Hematopoietic multipotent progenitor cell treated with erythropoietin and hydrocortisone succinate and interleukin-3 and kit ligand, for 6 days (in vitro differentiated cells): ENCODE measurements at regions not wholly inside any gene's neighbourhood (a gene's known extent, or its start where the extent isn't known, plus 50 kb on each side); places are given as distances from the start of the nearest gene placed in this dataset.

ENCODE experiments used
- DNase-seq: peaks from one replicate; pipeline ENCODE4 v3.0.0-alpha.2; 2015

DNA sequence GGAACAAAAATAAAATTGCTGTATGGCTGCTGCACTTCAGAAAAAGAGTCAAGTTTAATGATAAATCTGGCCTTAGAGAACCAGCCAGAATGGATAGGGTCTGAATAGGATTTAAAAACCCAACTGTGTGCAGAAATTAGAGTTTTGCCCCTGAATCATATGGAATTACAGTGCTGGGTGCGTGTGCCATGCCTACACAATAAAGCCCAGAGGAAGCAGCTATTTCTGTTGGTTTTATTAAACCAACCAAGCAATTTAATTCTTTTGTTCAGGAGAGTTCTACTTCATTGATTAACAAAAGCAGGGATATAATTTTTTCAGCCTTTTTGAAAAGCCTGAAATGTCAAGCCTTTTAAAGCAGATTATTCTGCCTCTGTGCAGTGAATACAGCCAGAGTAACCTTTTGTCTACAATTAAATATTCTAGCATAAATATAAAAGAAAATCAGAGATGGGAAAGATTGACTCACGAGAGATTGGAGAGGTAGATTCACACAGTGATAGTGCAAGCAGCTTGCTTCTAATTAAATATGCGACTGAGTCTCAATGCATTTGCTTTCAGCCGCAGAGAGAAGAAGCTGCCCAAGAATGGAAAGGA is 66.7 kb upstream of the DNAJC19 start:
- no peak for DNase-seq

DNA sequence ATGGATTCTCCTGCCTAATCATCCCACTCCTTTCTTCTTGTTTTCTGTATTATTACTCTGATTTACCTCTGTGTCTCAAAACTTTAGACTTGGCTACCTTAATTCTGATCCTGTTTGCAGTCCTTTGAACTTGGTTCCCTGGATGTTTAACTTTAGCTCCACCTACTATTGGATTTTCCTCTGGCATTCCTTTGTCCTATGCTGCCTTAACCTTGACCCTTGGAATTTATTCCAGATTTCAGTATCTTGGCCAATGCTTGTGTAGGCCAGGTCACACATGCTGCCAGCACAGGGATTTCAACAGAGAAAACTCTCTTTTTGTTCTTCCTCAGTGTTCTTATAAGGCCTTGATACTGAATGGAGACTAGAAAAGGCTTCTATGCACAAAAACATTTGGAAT is 65.0 kb upstream of the DNAJC19 start:
- no peak for DNase-seq

DNA sequence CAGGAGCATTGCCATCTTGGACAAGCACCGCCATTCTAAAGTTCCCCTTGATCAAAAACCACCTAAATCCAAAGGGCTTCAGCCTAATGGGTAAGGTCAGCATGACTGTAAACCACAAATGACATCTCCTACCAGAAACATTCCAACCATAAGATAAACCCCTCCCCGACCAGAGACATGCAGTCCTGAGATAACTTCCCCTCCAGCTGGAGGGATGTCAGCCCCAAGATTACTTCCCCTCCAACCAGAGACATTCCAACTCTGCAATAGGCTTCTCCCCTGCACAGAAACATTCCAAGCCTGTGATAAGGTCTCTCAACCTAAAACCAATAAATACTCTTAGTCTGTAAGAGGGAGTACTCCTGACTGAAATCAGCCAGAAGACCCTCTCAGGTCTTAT is 62.7 kb upstream of the DNAJC19 start:
- DNase-seq = no peak

DNA sequence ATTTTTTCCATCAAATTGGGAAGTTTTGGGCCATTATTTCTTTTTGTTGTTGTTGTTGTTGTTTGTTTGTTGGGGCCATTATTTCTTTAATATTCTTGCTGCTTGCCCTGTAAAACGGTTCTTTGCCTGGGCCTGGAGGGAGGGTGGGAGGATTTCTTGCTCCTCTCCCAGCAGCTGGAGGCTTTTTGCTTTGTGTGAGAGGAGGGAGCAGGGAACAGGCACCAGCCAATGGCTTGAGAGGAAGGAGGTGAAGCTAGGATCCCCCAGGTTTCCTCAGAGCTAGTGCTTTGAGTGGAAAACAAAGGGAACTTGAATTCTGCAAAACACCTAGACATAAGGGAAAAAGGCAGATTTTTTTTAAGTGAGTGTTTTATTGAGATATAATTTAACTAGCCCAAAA is 61.2 kb upstream of the DNAJC19 start:
- no peak for DNase-seq

DNA sequence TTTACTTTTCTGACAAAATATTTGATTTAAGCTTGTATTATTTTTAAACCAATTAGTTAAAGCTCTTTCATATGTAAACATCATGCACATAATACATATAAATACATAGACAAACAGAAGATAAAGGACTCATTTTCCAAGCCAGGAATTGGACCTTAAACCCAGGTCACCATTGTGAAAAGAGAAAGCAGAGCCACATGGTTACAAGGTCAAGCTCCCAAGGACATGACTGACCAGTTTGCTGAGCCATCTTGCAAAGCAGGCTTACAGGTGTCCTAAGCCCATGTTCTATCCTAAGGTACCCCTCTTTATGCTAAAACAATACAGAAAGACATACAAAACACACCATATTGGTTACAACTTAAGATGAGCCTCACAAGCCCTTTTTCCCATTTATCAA is 50.5 kb upstream of the DNAJC19 start:
- no peak for DNase-seq
